ENCODE measurements at regions not wholly inside any gene's neighbourhood (a gene's known extent, or its start where the extent isn't known, plus 50 kb on each side); places are given as distances from the start of the nearest gene placed in this dataset.

- no peak overlapping the region for H3K4me3 Mint-ChIP-seq
- H3K4me2 ChIP-seq (replicated peaks; ENCODE audit: extremely low read depth, low read length, poor library complexity, severe bottlenecking) = no peak overlapping the region
- intact Hi-C loops (cut with micrococcal nuclease) = no loop called here
- WGBS (ENCODE audit: insufficient coverage) = 90% methylated on average over 4 of the region's 5 CpGs
- no peak overlapping the region for H2AFZ ChIP-seq (ENCODE audit: insufficient read depth, low read depth, low read length, poor library complexity, severe bottlenecking)
- H3K27ac ChIP-seq (ENCODE audit: low read depth in 1 of 2, low read length in 2 of 2) = no peak overlapping the region
- no peaks in the 10 kb centered on the region for H3K4me1 Mint-ChIP-seq
- H3K9me3 ChIP-seq (replicated peaks in 1 of 2; ENCODE audit: control insufficient read depth in 1 of 2, insufficient read depth in 1 of 2, low read length in 2 of 2) = no peaks in the 10 kb centered on the region
- no peaks in the 10 kb centered on the region for H4K20me1 ChIP-seq (ENCODE audit: insufficient read depth, low read length)
- no peak for TF ChIP-seq CTCF (IDR thresholded peaks at IDR 0.05)
- no peak for DNase-seq
- no peaks in the 10 kb centered on the region for H3K27me3 ChIP-seq (ENCODE audit: control insufficient read depth in 2 of 2, insufficient read depth in 2 of 2, low read length in 2 of 2)
- no peaks in the 10 kb centered on the region for H3K79me2 ChIP-seq (ENCODE audit: insufficient read depth, low read length)
- no peaks in the 10 kb centered on the region for H3K4me1 ChIP-seq (ENCODE audit: control insufficient read depth in 1 of 2, insufficient read depth in 2 of 2, low read length in 2 of 2)
- no peaks in the 10 kb centered on the region for H3K36me3 Mint-ChIP-seq
- peaks cover 0 to 3% (median 3%) of the 10 kb centered on the region in 3 donors for H3K27me3 Mint-ChIP-seq (ENCODE audit: low read depth in 3 of 3)
- H3K27ac Mint-ChIP-seq = peak overlapping the region in 1 of 7 donors; percentile 81
- H3K4me3 ChIP-seq (replicated peaks in 1 of 3; ENCODE audit: low read depth in 2 of 3, low read length in 3 of 3) = no peak overlapping the region
- no peak overlapping the region for H3K9ac ChIP-seq (ENCODE audit: insufficient read depth, low read length, poor library complexity, severe bottlenecking)
- peaks cover 0 to 5% (median 0%) of the 10 kb centered on the region in 7 donors for H3K9me3 Mint-ChIP-seq
- H3K36me3 ChIP-seq (replicated peaks in 1 of 2; ENCODE audit: control insufficient read depth in 1 of 2, insufficient read depth in 2 of 2, low read length in 2 of 2) = no peaks in the 10 kb centered on the region
Observed at GRCh38 chr3:40652072-40652471, 127.3 kb downstream of the ZNF621 start.

- H3K4me1 Mint-ChIP-seq = no peaks in the 10 kb centered on the region
- peaks cover 0 to 5% (median 3%) of the 10 kb centered on the region in 3 donors for H3K27me3 Mint-ChIP-seq (ENCODE audit: low read depth in 3 of 3)
- no peak overlapping the region for H3K4me3 ChIP-seq (replicated peaks in 1 of 3; ENCODE audit: low read depth in 2 of 3, low read length in 3 of 3)
- H3K27ac Mint-ChIP-seq = no peak overlapping the region
- peaks cover 0 to 4% (median 0%) of the 10 kb centered on the region in 7 donors for H3K9me3 Mint-ChIP-seq
- no peaks in the 10 kb centered on the region for H3K79me2 ChIP-seq (ENCODE audit: insufficient read depth, low read length)
- no peak overlapping the region for H3K4me3 Mint-ChIP-seq
- whole genome bisulfite sequencing (ENCODE audit: insufficient coverage) = 83% methylated on average over 2 of the region's 2 CpGs
- no peak overlapping the region for H3K9ac ChIP-seq (ENCODE audit: insufficient read depth, low read length, poor library complexity, severe bottlenecking)
- no peak overlapping the region for H3K27ac ChIP-seq (ENCODE audit: low read depth in 1 of 2, low read length in 2 of 2)
- no peak for DNase-seq
- no peaks in the 10 kb centered on the region for H3K36me3 Mint-ChIP-seq
- TF ChIP-seq CTCF (IDR thresholded peaks at IDR 0.05) = no peak
- H3K4me2 ChIP-seq (replicated peaks; ENCODE audit: extremely low read depth, low read length, poor library complexity, severe bottlenecking) = no peak overlapping the region
- intact Hi-C loops (cut with micrococcal nuclease) = no loop called here
- H3K4me1 ChIP-seq (ENCODE audit: control insufficient read depth in 1 of 2, insufficient read depth in 2 of 2, low read length in 2 of 2) = no peaks in the 10 kb centered on the region
- no peak overlapping the region for H2AFZ ChIP-seq (ENCODE audit: insufficient read depth, low read depth, low read length, poor library complexity, severe bottlenecking)
- no peaks in the 10 kb centered on the region for H3K9me3 ChIP-seq (replicated peaks in 1 of 2; ENCODE audit: control insufficient read depth in 1 of 2, insufficient read depth in 1 of 2, low read length in 2 of 2)
- H4K20me1 ChIP-seq (ENCODE audit: insufficient read depth, low read length) = no peaks in the 10 kb centered on the region
- no peaks in the 10 kb centered on the region for H3K36me3 ChIP-seq (replicated peaks in 1 of 2; ENCODE audit: control insufficient read depth in 1 of 2, insufficient read depth in 2 of 2, low read length in 2 of 2)
- no peaks in the 10 kb centered on the region for H3K27me3 ChIP-seq (ENCODE audit: control insufficient read depth in 2 of 2, insufficient read depth in 2 of 2, low read length in 2 of 2)
Observed at GRCh38 chr3:40653001-40653400, 128.2 kb downstream of the ZNF621 start.

Measured in CD14-positive monocyte (primary cell).